HCT116 (cell line): ENCODE measurements at regions not wholly inside any gene's neighbourhood (a gene's known extent, or its start where the extent isn't known, plus 50 kb on each side); places are given as distances from the start of the nearest gene placed in this dataset.

Experiments used
- ATF3 ChIP-seq: IDR thresholded peaks from 2 replicates; pipeline ENCODE4 v1.6.1; 2012
- CEBPB ChIP-seq: IDR thresholded peaks from 2 replicates; pipeline ENCODE4 v1.6.1; 2012; ENCODE audit warnings: low read depth
- CTCF ChIP-seq, 3 experiments: fragments of 200-600 bp in 1 of 3; sonication (generic) in 1 of 3; IDR thresholded peaks in 2 of 3; conservative IDR thresholded peaks in 1 of 3; 2 replicates each; pipeline ENCODE4 v1.5.1; 2012 to 2017; ENCODE audit warnings: low read depth in 2 of 3, low read length in 2 of 3, antibody characterized with exemption in 1 of 3, borderline replicate concordance in 1 of 3, control low read depth in 1 of 3, mild to moderate bottlenecking in 1 of 3, mixed read lengths in 1 of 3, mixed run types in 1 of 3, moderate library complexity in 1 of 3; ENCODE audit not compliant: insufficient read depth in 1 of 3
- EZH2 ChIP-seq: fragments of 200-600 bp; sonication (generic); IDR thresholded peaks from 2 replicates; pipeline ENCODE4 v1.6.1; 2017; ENCODE audit warnings: antibody characterized with exemption, mixed run types
- MAX ChIP-seq: IDR thresholded peaks from 2 replicates; pipeline ENCODE4 v1.6.1; 2012
- POLR2A ChIP-seq: IDR thresholded peaks from 2 replicates; pipeline ENCODE4 v1.7.0; 2011; ENCODE audit warnings: borderline replicate concordance; ENCODE audit not compliant: insufficient read depth, insufficient read length; ENCODE audit errors: extremely low read depth
- POLR2AphosphoS5 ChIP-seq: IDR thresholded peaks from 2 replicates; pipeline ENCODE4 v1.6.1; 2011; ENCODE audit warnings: mild to moderate bottlenecking, low read depth, low read length, moderate library complexity
- RAD21 ChIP-seq: IDR thresholded peaks from 2 replicates; pipeline ENCODE4 v1.6.1; 2012; ENCODE audit warnings: low read depth, mild to moderate bottlenecking
- REST ChIP-seq: IDR thresholded peaks from 2 replicates; pipeline ENCODE4 v1.6.1; 2012; ENCODE audit warnings: low read depth
- SRF ChIP-seq: IDR thresholded peaks from 2 replicates; pipeline ENCODE4 v1.6.1; 2012; ENCODE audit warnings: low read depth
- YY1 ChIP-seq: IDR thresholded peaks from 2 replicates; pipeline ENCODE4 v1.6.1; 2011; ENCODE audit warnings: low read length, low read depth, moderate library complexity, mild to moderate bottlenecking; ENCODE audit not compliant: insufficient replicate concordance; ENCODE audit errors: extremely low read depth

- TF ChIP-seq CTCF (IDR thresholded peaks at IDR 0.05 in 2 of 3, conservative IDR thresholded peaks at IDR 0.05 in 1 of 3; ENCODE audit: borderline replicate concordance in 1 of 3, insufficient read depth in 1 of 3, low read depth in 2 of 3, low read length in 2 of 3) = no peak
- no peak for TF ChIP-seq POLR2AphosphoS5
- TF ChIP-seq REST = no peak
- TF ChIP-seq EZH2 = no peak
- TF ChIP-seq POLR2A = no peak
- TF ChIP-seq ATF3 = no peak
- TF ChIP-seq MAX = no peak
- no peak for TF ChIP-seq CEBPB
- no peak for TF ChIP-seq YY1
- no peak for TF ChIP-seq RAD21
- no peak for TF ChIP-seq SRF
Observed at GRCh38 chr17:68775969-68776368, 174.8 kb upstream of the FAM20A start.
